ENCODE measurements at regions not wholly inside any gene's neighbourhood (a gene's known extent, or its start where the extent isn't known, plus 50 kb on each side); places are given as distances from the start of the nearest gene placed in this dataset.

DNA sequence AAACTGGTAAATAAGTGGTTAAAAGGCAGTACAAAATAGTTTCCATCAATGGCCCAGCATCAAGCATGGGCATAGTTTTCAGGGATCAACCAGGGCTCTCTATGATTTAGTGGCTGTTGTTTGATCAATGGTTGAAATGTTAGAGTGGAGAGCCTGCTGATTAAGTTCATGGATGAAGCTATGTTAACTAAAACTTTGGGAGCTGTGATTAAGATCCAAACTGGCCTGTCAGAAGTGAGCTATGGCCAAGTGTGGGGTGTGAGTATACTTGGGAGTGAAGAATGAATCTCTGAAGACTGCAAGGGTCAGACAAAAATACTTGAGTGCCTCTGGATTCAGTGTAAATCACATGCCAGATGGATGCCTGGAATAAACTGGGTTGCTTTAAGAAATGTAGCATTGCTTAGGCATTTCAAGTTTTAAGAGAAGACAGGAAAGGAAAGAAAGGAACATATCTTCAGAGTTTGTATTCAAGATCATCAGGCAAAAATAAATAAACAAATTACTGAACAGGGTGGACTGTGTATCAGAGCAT is 422.2 kb upstream of the ADAMTS9 start:
- DNase-seq = no peak

DNA sequence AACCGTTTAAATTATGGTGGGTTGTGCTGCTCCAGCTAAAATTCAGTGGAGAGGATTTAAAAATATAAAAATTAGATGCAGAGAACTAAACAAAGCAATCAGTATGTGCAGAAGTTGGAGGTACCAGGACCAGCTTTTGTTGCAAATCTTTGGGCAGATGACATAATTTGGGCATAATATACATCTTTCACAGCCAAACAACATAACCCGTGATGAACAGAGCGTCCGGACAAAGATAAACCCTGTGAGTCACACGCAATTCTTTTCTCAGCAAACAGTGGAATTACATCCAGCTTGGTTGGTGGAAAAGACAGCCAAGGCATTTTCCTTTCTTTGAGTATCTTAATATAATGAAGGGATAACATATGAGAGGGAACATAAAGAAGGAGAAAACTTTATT is 419.4 kb upstream of the ADAMTS9 start:
- no peak for DNase-seq

DNA sequence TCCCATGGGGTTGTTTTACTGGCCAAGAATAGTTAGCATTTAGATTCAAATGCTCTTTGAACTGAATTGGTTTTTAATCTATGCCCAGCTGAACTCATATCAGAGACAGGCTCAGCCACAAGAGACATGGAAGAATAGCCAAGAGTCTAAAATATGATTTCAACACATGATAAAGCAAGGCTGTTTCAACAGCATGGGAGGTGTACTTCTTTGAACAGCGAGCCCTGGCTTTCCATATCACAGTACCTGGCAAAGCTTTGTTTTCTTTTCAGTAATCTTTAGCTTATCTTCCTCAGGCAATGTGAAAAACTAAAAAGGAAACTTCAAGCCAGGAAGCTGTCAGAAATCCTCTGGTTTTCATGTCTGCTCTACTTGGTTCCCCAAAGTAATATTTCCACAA is 413.6 kb upstream of the ADAMTS9 start:
- no peak for DNase-seq

GRCh38 chr3:65098400-65098799 is 410.6 kb upstream of the ADAMTS9 start:
- DNase-seq = no peak

GRCh38 chr3:65096110-65096745 is 408.4 kb upstream of the ADAMTS9 start:
- no peak for DNase-seq

GRCh38 chr3:65094723-65095122 is 406.9 kb upstream of the ADAMTS9 start:
- no peak for DNase-seq

DNA sequence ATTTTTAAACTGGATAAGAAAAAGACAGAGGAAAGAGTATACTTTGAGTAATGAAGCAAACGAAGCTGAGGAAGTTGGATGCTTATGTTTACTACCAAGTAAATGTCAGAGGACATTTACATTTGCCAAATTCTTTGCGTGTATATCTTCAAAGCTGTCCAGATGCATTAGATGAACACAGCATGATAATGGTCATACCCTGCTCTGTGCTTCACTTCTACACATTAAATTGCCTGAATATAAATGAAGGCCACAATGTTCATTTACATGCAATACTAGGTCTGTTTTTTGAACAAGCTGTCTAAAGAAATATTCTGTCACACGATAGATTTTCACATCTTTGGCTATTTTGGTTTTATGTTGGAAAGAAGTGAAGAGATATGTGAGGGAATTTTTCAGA is 405.8 kb upstream of the ADAMTS9 start:
- no peak for DNase-seq

GRCh38 chr3:65091565-65091964 is 403.8 kb upstream of the ADAMTS9 start:
- no peak for DNase-seq

- no peak for DNase-seq
These were observed 395.4 kb upstream of the ADAMTS9 start for GRCh38 chr3:65083240-65083639.

DNA sequence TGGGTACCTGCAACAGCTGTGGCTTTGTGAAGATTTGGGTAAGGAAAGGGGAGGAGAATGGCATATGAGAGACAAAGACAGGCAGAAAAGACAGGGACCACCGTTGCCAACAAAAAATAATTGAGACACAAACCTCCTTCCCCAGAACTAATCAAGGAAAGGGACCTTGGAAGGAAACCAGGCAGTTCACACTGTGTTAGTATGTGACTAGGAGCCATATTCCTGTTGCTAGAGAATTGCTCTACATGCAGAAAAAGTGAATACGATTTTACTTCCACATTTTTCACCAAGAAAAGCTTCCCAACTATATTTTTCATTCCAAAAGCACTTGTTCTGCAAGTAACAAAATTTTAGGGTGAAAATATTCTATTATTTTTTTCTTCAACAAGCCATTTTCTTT is 393.7 kb upstream of the ADAMTS9 start:
- no peak for DNase-seq

DNA sequence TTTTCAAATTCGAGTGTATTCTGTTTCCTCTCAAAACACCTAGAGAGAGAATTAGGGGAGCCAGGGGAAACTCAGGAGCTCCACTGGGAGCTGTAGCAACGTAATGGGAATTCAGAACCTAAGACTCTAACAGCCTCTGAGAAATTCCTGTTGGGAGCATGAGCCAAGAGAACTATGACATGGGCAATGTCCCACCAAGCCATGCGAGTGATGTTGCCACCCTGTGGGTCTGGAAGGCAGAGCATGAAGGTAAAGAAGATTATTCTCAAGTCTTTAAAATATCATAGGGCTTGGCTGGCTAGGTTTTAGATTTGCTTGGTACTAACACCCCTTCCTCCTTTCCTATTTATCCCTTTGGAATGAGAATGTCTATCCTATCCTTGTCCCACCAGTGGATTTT is 392.6 kb upstream of the ADAMTS9 start:
- no peak for DNase-seq

GRCh38 chr3:65079560-65079959 is 391.8 kb upstream of the ADAMTS9 start:
- no peak for DNase-seq

- DNase-seq = no peak
These were observed 390.9 kb upstream of the ADAMTS9 start for GRCh38 chr3:65078748-65079147.

DNA sequence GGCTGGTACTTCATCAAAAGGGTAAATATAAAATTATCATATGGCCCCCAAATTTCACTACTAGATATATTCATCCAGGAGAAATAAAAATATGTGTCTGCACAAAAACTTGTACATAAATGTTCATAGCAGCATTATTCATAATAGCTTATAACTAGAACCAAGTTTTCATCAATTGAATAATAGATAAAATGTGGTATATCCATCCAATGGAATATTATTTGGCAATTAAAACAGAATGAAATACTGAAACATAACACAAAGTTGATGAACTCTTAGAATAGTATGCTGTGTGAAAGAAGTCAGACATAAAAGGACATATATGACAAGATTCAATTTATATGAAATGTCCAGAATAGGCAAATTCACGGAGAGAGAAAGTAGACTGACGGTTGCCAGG is 389.3 kb upstream of the ADAMTS9 start:
- DNase-seq = no peak

DNA sequence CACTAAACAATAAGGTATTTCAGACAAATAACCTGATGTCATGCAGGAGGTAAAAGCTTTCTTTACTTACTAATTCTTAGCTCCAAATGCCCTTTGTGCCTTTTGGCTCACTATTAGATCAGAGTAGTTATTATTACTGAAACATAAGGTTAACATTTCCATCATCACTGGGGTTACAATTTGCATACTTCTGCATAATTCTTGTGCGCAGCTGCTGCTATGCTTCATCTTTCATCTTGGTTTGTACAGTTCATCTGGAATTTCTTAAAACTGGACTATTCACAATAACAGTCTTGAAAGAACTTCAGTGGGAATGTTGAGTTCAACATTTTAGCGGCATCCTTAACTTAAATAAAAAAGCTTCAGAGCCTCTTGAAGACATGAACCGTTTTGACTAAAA is 383.2 kb upstream of the ADAMTS9 start:
- no peak for DNase-seq

GRCh38 chr3:65060904-65061303 is 373.1 kb upstream of the ADAMTS9 start:
- DNase-seq = no peak

GRCh38 chr3:65052101-65052500 is 364.3 kb upstream of the ADAMTS9 start:
- DNase-seq = no peak

DNA sequence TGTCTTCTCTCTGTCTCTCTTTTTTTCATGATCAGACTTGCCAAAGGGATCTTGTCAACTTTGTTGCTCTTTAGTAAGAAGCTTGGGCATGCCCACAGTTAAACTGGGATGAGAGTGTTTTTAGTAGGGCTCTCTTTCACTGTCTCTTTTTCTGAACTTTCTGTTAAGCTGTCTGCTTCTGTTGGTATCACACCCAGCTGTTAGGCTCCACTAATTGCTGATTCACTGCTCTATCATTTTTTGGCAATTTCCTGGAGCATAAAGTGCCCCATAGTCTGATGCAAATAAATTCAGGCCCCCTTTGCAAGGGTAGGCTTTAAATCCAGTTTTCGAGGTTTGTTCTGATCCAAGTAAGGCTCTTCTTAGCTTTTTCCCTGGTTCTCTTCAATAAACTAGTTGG is 360.4 kb upstream of the ADAMTS9 start:
- no peak for DNase-seq

DNA sequence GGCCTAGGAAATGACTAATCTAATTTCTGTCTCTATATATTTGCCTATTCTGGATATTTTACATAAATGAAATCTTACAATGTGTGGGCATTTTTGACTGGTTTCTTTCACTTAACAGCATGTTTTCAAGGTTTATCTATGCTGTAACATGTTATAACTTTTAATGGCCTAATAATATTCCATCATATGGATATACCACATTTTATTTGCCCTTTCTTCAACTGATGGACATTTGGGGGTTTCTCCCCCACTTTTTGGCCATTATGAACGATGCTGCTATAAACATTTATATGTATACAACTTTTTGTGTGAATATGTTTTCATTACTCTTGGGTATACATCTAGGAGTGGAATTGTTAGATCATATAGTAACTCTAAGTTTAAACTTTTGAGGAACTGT is 357.3 kb upstream of the ADAMTS9 start:
- no peak for DNase-seq

GRCh38 chr3:65044401-65044800 is 356.6 kb upstream of the ADAMTS9 start:
- DNase-seq = no peak

GRCh38 chr3:65042675-65043074 is 354.9 kb upstream of the ADAMTS9 start:
- DNase-seq = no peak

GRCh38 chr3:65039754-65040210 is 352.0 kb upstream of the ADAMTS9 start:
- no peak for DNase-seq

GRCh38 chr3:65037861-65038260 is 350.1 kb upstream of the ADAMTS9 start:
- DNase-seq = no peak

GRCh38 chr3:65035246-65035645 is 347.4 kb upstream of the ADAMTS9 start:
- DNase-seq = no peak

GRCh38 chr3:65033576-65033975 is 345.8 kb upstream of the ADAMTS9 start:
- no peak for DNase-seq

Data from NCI-H187 treated with DMSO at 0.1 percent for 48 hours (cell line).